ENCODE measurements at regions not wholly inside any gene's neighbourhood (a gene's known extent, or its start where the extent isn't known, plus 50 kb on each side); places are given as distances from the start of the nearest gene placed in this dataset.

- H3K9me3 ChIP-seq (ENCODE audit: control insufficient read depth, low read length) = peaks cover 8% of the 10 kb centered on the region
- H3K36me3 ChIP-seq (ENCODE audit: control insufficient read depth, insufficient read depth, low read length) = no peaks in the 10 kb centered on the region
- WGBS, 2 experiments (ENCODE audit: insufficient coverage in 2 of 2) = 70 to 89% methylated on average over 5 to 8 of the region's 9 CpGs
- H3K4me3 ChIP-seq (ENCODE audit: extremely low read depth, insufficient read depth, low read length, poor library complexity, severe bottlenecking) = no peak overlapping the region
- H3K4me1 ChIP-seq (ENCODE audit: control insufficient read depth, insufficient read depth, low read length, poor library complexity, severe bottlenecking) = peaks cover 16% of the 10 kb centered on the region
- H3K27ac ChIP-seq (ENCODE audit: low read depth, low read length, severe bottlenecking) = no peak overlapping the region
Measured at GRCh38 chr3:193772422-193772763, 179.4 kb downstream of the OPA1 start.

GRCh38 chr3:193773266-193774220 is 180.5 kb downstream of the OPA1 start:
- no peaks in the 10 kb centered on the region for H3K36me3 ChIP-seq (ENCODE audit: control insufficient read depth, insufficient read depth, low read length)
- peaks cover 8% of the 10 kb centered on the region for H3K9me3 ChIP-seq (ENCODE audit: control insufficient read depth, low read length)
- no peak overlapping the region for H3K4me3 ChIP-seq (ENCODE audit: extremely low read depth, insufficient read depth, low read length, poor library complexity, severe bottlenecking)
- WGBS, 2 experiments (ENCODE audit: insufficient coverage in 2 of 2) = 85 to 95% methylated on average over 6 of the region's 8 CpGs
- peaks cover 17% of the 10 kb centered on the region for H3K4me1 ChIP-seq (ENCODE audit: control insufficient read depth, insufficient read depth, low read length, poor library complexity, severe bottlenecking)
- no peak overlapping the region for H3K27ac ChIP-seq (ENCODE audit: low read depth, low read length, severe bottlenecking)

GRCh38 chr3:193774272-193774915 is 181.4 kb downstream of the OPA1 start:
- Histone ChIP-seq H3K27ac (ENCODE audit: low read depth, low read length, severe bottlenecking) (no peak overlapping the region), H3K4me3 (ENCODE audit: extremely low read depth, insufficient read depth, low read length, poor library complexity, severe bottlenecking) (no peak overlapping the region), H3K4me1 (ENCODE audit: control insufficient read depth, insufficient read depth, low read length, poor library complexity, severe bottlenecking) (peaks cover 24% of the 10 kb centered on the region), H3K9me3 (ENCODE audit: control insufficient read depth, low read length) (peaks cover 3% of the 10 kb centered on the region), H3K36me3 (ENCODE audit: control insufficient read depth, insufficient read depth, low read length) (no peaks in the 10 kb centered on the region)
- 84 to 88% methylated on average over 3 to 6 of the region's 7 CpGs for WGBS, 2 experiments (ENCODE audit: insufficient coverage in 2 of 2)

- Histone ChIP-seq H3K9me3 (ENCODE audit: control insufficient read depth, low read length) (no peaks in the 10 kb centered on the region), H3K4me1 (ENCODE audit: control insufficient read depth, insufficient read depth, low read length, poor library complexity, severe bottlenecking) (peaks cover 29% of the 10 kb centered on the region), H3K36me3 (ENCODE audit: control insufficient read depth, insufficient read depth, low read length) (no peaks in the 10 kb centered on the region), H3K27ac (ENCODE audit: low read depth, low read length, severe bottlenecking) (no peak overlapping the region), H3K4me3 (ENCODE audit: extremely low read depth, insufficient read depth, low read length, poor library complexity, severe bottlenecking) (no peak overlapping the region)
- 59 to 73% methylated on average over 4 to 6 of the region's 6 CpGs for WGBS, 2 experiments (ENCODE audit: insufficient coverage in 2 of 2)
Measured at GRCh38 chr3:193774916-193775285, 181.9 kb downstream of the OPA1 start.

- 41 to 42% methylated on average over 6 to 8 of the region's 11 CpGs for WGBS, 2 experiments (ENCODE audit: insufficient coverage in 2 of 2)
- Histone ChIP-seq H3K9me3 (ENCODE audit: control insufficient read depth, low read length) (no peaks in the 10 kb centered on the region), H3K4me1 (ENCODE audit: control insufficient read depth, insufficient read depth, low read length, poor library complexity, severe bottlenecking) (peaks cover 36% of the 10 kb centered on the region), H3K36me3 (ENCODE audit: control insufficient read depth, insufficient read depth, low read length) (no peaks in the 10 kb centered on the region), H3K4me3 (ENCODE audit: extremely low read depth, insufficient read depth, low read length, poor library complexity, severe bottlenecking) (no peak overlapping the region), H3K27ac (ENCODE audit: low read depth, low read length, severe bottlenecking) (no peak overlapping the region)
Measured at GRCh38 chr3:193775421-193776077, 182.5 kb downstream of the OPA1 start.

- no peaks in the 10 kb centered on the region for H3K9me3 ChIP-seq (ENCODE audit: control insufficient read depth, low read length)
- peaks cover 48% of the 10 kb centered on the region for H3K4me1 ChIP-seq (ENCODE audit: control insufficient read depth, insufficient read depth, low read length, poor library complexity, severe bottlenecking)
- H3K36me3 ChIP-seq (ENCODE audit: control insufficient read depth, insufficient read depth, low read length) = no peaks in the 10 kb centered on the region
- no peak overlapping the region for H3K4me3 ChIP-seq (ENCODE audit: extremely low read depth, insufficient read depth, low read length, poor library complexity, severe bottlenecking)
- no peak overlapping the region for H3K27ac ChIP-seq (ENCODE audit: low read depth, low read length, severe bottlenecking)
- WGBS, 2 experiments (ENCODE audit: insufficient coverage in 2 of 2) = 21 to 53% methylated on average over 2 of the region's 7 CpGs
Measured at GRCh38 chr3:193776626-193777358, 183.8 kb downstream of the OPA1 start.

- no peaks in the 10 kb centered on the region for H3K36me3 ChIP-seq (ENCODE audit: control insufficient read depth, insufficient read depth, low read length)
- no peaks in the 10 kb centered on the region for H3K9me3 ChIP-seq (ENCODE audit: control insufficient read depth, low read length)
- no peak overlapping the region for H3K27ac ChIP-seq (ENCODE audit: low read depth, low read length, severe bottlenecking)
- peaks cover 54% of the 10 kb centered on the region for H3K4me1 ChIP-seq (ENCODE audit: control insufficient read depth, insufficient read depth, low read length, poor library complexity, severe bottlenecking)
- WGBS, 2 experiments (ENCODE audit: insufficient coverage in 2 of 2) = 64 to 66% methylated on average over 7 of the region's 9 CpGs
- H3K4me3 ChIP-seq (ENCODE audit: extremely low read depth, insufficient read depth, low read length, poor library complexity, severe bottlenecking) = no peak overlapping the region
Measured at GRCh38 chr3:193777524-193777923, 184.5 kb downstream of the OPA1 start.

GRCh38 chr3:193778676-193779075 is 185.7 kb downstream of the OPA1 start:
- 95 to 98% methylated on average over 7 to 9 of the region's 10 CpGs for WGBS, 2 experiments (ENCODE audit: insufficient coverage in 2 of 2)
- no peak overlapping the region for H3K27ac ChIP-seq (ENCODE audit: low read depth, low read length, severe bottlenecking)
- no peaks in the 10 kb centered on the region for H3K9me3 ChIP-seq (ENCODE audit: control insufficient read depth, low read length)
- H3K36me3 ChIP-seq (ENCODE audit: control insufficient read depth, insufficient read depth, low read length) = no peaks in the 10 kb centered on the region
- H3K4me1 ChIP-seq (ENCODE audit: control insufficient read depth, insufficient read depth, low read length, poor library complexity, severe bottlenecking) = peaks cover 66% of the 10 kb centered on the region
- H3K4me3 ChIP-seq (ENCODE audit: extremely low read depth, insufficient read depth, low read length, poor library complexity, severe bottlenecking) = no peak overlapping the region

- 94 to 96% methylated on average over 4 to 6 of the region's 6 CpGs for WGBS, 2 experiments (ENCODE audit: insufficient coverage in 2 of 2)
- Histone ChIP-seq H3K9me3 (ENCODE audit: control insufficient read depth, low read length) (no peaks in the 10 kb centered on the region), H3K36me3 (ENCODE audit: control insufficient read depth, insufficient read depth, low read length) (no peaks in the 10 kb centered on the region), H3K4me1 (ENCODE audit: control insufficient read depth, insufficient read depth, low read length, poor library complexity, severe bottlenecking) (peaks cover 71% of the 10 kb centered on the region), H3K27ac (ENCODE audit: low read depth, low read length, severe bottlenecking) (no peak overlapping the region), H3K4me3 (ENCODE audit: extremely low read depth, insufficient read depth, low read length, poor library complexity, severe bottlenecking) (no peak overlapping the region)
Measured at GRCh38 chr3:193779933-193780332, 186.9 kb downstream of the OPA1 start.

GRCh38 chr3:193780397-193780796 is 187.4 kb downstream of the OPA1 start:
- no peak overlapping the region for H3K4me3 ChIP-seq (ENCODE audit: extremely low read depth, insufficient read depth, low read length, poor library complexity, severe bottlenecking)
- WGBS, 2 experiments (ENCODE audit: insufficient coverage in 2 of 2) = 37 to 40% methylated on average over 7 to 8 of the region's 8 CpGs
- peaks cover 71% of the 10 kb centered on the region for H3K4me1 ChIP-seq (ENCODE audit: control insufficient read depth, insufficient read depth, low read length, poor library complexity, severe bottlenecking)
- H3K36me3 ChIP-seq (ENCODE audit: control insufficient read depth, insufficient read depth, low read length) = no peaks in the 10 kb centered on the region
- no peaks in the 10 kb centered on the region for H3K9me3 ChIP-seq (ENCODE audit: control insufficient read depth, low read length)
- H3K27ac ChIP-seq (ENCODE audit: low read depth, low read length, severe bottlenecking) = no peak overlapping the region

Measured in mesodermal cell (in vitro differentiated cells).